ENCODE measurements at regions not wholly inside any gene's neighbourhood (a gene's known extent, or its start where the extent isn't known, plus 50 kb on each side); places are given as distances from the start of the nearest gene placed in this dataset.
A peak's percentile ranks its signal among the peaks of the same experiment; 100 is the strongest.

DNA sequence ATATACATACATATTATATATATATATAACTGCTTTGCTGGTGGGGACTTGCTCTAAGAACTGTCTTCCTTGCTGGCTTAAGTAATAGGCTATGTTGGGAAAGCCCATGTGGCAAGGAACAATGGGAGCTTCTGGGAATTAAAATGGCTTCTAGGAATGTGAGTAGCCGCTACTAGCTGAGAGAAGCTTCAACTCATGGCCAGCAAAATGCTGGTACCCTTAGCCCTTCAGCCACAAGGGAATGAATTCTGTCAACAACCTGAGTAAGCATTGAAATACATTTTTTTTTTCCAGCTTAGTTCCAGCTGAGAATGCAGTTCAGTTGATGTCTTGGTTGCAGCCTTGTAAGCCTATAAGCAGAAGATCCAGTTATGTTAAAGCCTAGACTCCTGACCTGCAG, 911.7 kb upstream of the MAP3K7 start:
- Histone ChIP-seq H2BK12ac (ENCODE audit: low read depth, low read length) (no peak overlapping the region), H3K4me3 (ENCODE audit: extremely low read depth in 1 of 4, insufficient read depth in 2 of 4, low read depth in 3 of 4, low read length in 4 of 4) (no peak overlapping the region), H3K27me3 (replicated peaks in 1 of 4; ENCODE audit: control insufficient read depth in 3 of 4, extremely low read depth in 1 of 4, insufficient read depth in 3 of 4, low read length in 3 of 4) (no peaks in the 10 kb centered on the region), H2BK120ac (replicated peaks; ENCODE audit: low read depth, low read length) (no peak overlapping the region), H3K4ac (replicated peaks; ENCODE audit: insufficient read length, low read depth, low read length) (no peak overlapping the region), H3K36me3 (ENCODE audit: control insufficient read depth in 2 of 4, insufficient read depth in 4 of 4, low read length in 3 of 4) (no peaks in the 10 kb centered on the region), H3K79me2 (ENCODE audit: control insufficient read depth in 1 of 2, insufficient read depth in 2 of 2, low read length in 2 of 2) (no peaks in the 10 kb centered on the region), H3K79me1 (ENCODE audit: low read depth, low read length) (no peaks in the 10 kb centered on the region), H3K27ac (ENCODE audit: low read depth, low read length) (no peak overlapping the region), H4K5ac (ENCODE audit: insufficient read length, low read depth, low read length) (no peak overlapping the region), H3K23me2 (ENCODE audit: low read depth, low read length) (no peaks in the 10 kb centered on the region), H4K20me1 (replicated peaks in 1 of 2; ENCODE audit: control insufficient read depth in 1 of 2, insufficient read depth in 2 of 2, low read length in 2 of 2) (no peaks in the 10 kb centered on the region), H2AFZ (ENCODE audit: low read length) (peak overlapping the region; percentile 57; the same call in 1 of the 2 replicates), H3K56ac (replicated peaks; ENCODE audit: insufficient read length, low read depth, low read length) (no peak overlapping the region), H3K9me3 (ENCODE audit: insufficient read depth in 2 of 2, low read depth in 1 of 2, low read length in 1 of 2) (no peaks in the 10 kb centered on the region), H3K4me2 (ENCODE audit: insufficient read depth in 1 of 2, low read depth in 2 of 2, low read length in 2 of 2) (no peak overlapping the region), H3K9ac (replicated peaks in 1 of 4; ENCODE audit: extremely low read depth in 1 of 4, low read depth in 3 of 4, low read length in 3 of 4) (no peak overlapping the region), H3K14ac (ENCODE audit: insufficient read length) (no peak overlapping the region), H3K4me1 (replicated peaks in 1 of 4; ENCODE audit: control insufficient read depth in 3 of 4, insufficient read depth in 4 of 4, low read length in 3 of 4) (no peaks in the 10 kb centered on the region), H2BK5ac (ENCODE audit: low read depth, low read length) (no peak overlapping the region), H3K18ac (ENCODE audit: extremely low read depth, low read length) (no peak overlapping the region), H4K91ac (replicated peaks; ENCODE audit: insufficient read length, low read length) (no peak overlapping the region), H3K23ac (ENCODE audit: insufficient read length) (no peak overlapping the region), H2BK15ac (ENCODE audit: low read length) (no peak overlapping the region), H2AK5ac (ENCODE audit: low read depth, low read length) (no peak overlapping the region), H4K8ac (ENCODE audit: extremely low read depth, insufficient read depth, low read length) (no peak overlapping the region), H2BK20ac (ENCODE audit: low read length) (no peak overlapping the region)
- ChIA-PET CTCF (ENCODE audit: partially characterized antibody) (interaction anchor here (0.6 kb wide), 1 partner anchor 168 kb away, joined by 3 read pairs; no protein-coding TSS in a partner anchor), POLR2A (ENCODE audit: partially characterized antibody) (no interaction called here)
- no peak for DNase-seq (ENCODE audit: low read depth in 1 of 2, low spot score in 2 of 2)
- no peak for FAIRE-seq
- 89% methylated on average over 1 of the region's 1 CpG; no CpG with 5 or more reads in 1 of the 2 experiments for WGBS, 2 experiments (ENCODE audit: extremely low coverage in 1 of 2, insufficient coverage in 1 of 2, insufficient read length in 1 of 2, insufficient replicate concordance in 2 of 2, low coverage in 1 of 2, low lambda C conversion rate in 2 of 2, missing lambda C conversion rate in 1 of 2)
- no peak for TF ChIP-seq HDAC6 (IDR thresholded peaks at IDR 0.05; ENCODE audit: low read depth, low read length)
- no peak for TF ChIP-seq CBX8 (IDR thresholded peaks at IDR 0.05; ENCODE audit: borderline replicate concordance, low read depth, low read length)
- no peak for TF ChIP-seq PHF8 (conservative IDR thresholded peaks at IDR 0.05; ENCODE audit: low read depth, low read length)
- no peak for TF ChIP-seq TBP (IDR thresholded peaks at IDR 0.05; ENCODE audit: low read depth, low read length)
- no peak for TF ChIP-seq CTCF (IDR thresholded peaks at IDR 0.05; ENCODE audit: control extremely low read depth in 1 of 3, insufficient read depth in 1 of 3, low read depth in 1 of 3, low read length in 3 of 3)
- TF ChIP-seq SP1 (IDR thresholded peaks at IDR 0.05; ENCODE audit: low read depth, low read length), result no peak
- TF ChIP-seq ATF3 (IDR thresholded peaks at IDR 0.05; ENCODE audit: insufficient read depth, low read depth, low read length), result no peak
- TF ChIP-seq ZNF274 (IDR thresholded peaks at IDR 0.05; ENCODE audit: borderline replicate concordance, extremely low read depth, low read length), result no peak
- TF ChIP-seq MAX (IDR thresholded peaks at IDR 0.05), result no peak
- TF ChIP-seq POLR2AphosphoS5 (IDR thresholded peaks at IDR 0.05; ENCODE audit: low read depth, low read length), result no peak
- no peak for TF ChIP-seq NANOG (IDR thresholded peaks at IDR 0.05; ENCODE audit: insufficient read depth, low read depth, low read length, poor library complexity, severe bottlenecking)
- TF ChIP-seq SRF (IDR thresholded peaks at IDR 0.05; ENCODE audit: low read depth, low read length), result no peak

Data from H1 (cell line).